22Rv1 (cell line): ENCODE measurements at regions not wholly inside any gene's neighbourhood (a gene's known extent, or its start where the extent isn't known, plus 50 kb on each side); places are given as distances from the start of the nearest gene placed in this dataset.
A peak's percentile ranks its signal among the peaks of the same experiment; 100 is the strongest.

Experiments used
- CTCF ChIP-seq: fragments of 450-650 bp; IDR thresholded peaks from 2 replicates; pipeline ENCODE4 v1.5.1; 2017; ENCODE audit warnings: mild to moderate bottlenecking
- ZFX ChIP-seq: fragments of 450-650 bp; IDR thresholded peaks from 2 replicates; pipeline ENCODE4 v1.6.1; 2017; ENCODE audit warnings: antibody characterized with exemption, borderline replicate concordance

DNA sequence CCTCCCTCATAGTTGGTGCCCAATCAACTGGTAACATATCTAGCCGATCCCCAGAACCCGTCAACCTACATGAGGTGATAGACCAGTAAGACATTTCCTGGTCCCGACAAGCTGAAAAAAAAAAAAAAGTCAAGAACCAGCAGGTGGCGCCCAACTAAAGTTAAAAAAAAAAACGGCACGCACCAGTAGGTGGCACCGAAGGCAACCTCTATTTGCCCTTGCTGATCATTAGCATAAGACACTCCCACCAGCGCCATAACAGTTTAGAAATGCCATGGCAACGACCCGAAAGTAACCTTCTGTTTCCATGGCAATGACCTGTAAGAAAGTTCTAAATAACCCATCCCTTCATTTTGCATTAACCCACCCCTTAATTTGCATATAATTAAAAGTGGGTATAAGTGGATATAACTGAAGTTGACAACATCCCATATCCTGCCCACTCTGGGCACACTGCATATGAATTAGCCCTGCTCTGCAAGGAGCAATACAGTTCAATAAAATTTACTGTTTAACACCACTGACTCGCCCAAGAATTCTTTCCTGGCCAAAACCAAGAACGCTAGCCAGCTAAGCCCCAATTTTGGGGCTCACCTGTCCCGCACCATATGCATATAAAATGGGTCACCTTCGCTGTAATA, 83.9 kb upstream of the SPANXB1 start:
- peak; percentile 71 for TF ChIP-seq CTCF
- no peak for TF ChIP-seq ZFX
